Adrenal gland (tissue), 9 donors: ENCODE measurements at regions not wholly inside any gene's neighbourhood (a gene's known extent, or its start where the extent isn't known, plus 50 kb on each side); places are given as distances from the start of the nearest gene placed in this dataset.

Experiments
- DNase-seq, 7 donors: peaks; one replicate each; pipeline ENCODE4 v3.0.0-alpha.2; 2019 to 2020
- H3K27ac ChIP-seq, 5 donors: fragments of 200-600 bp; sonication (generic) in 4 of 5; 1 replicate in 3 of 5; 2 replicates in 2 of 5; pipeline versions ENCODE4 v1.5.1 to v1.8.0; 2016 to 2020; ENCODE audit warnings: mild to moderate bottlenecking in 1 of 5
- H3K27me3 ChIP-seq: fragments of 200-600 bp; 2 replicates; pipeline ENCODE4 v1.8.0; 2021
- H3K36me3 ChIP-seq, 2 donors: fragments of 200-600 bp; replicated peaks in 1 of 2; 1 replicate in 1 of 2; 2 replicates in 1 of 2; pipeline versions ENCODE4 v1.5.1 to v1.8.0; 2018 to 2022
- H3K4me1 ChIP-seq, 2 donors: fragments of 200-600 bp; replicated peaks in 1 of 2; 1 replicate in 1 of 2; 2 replicates in 1 of 2; pipeline versions ENCODE4 v1.5.1 to v1.8.0; 2018 to 2021
- H3K4me3 ChIP-seq, 4 donors: fragments of 200-600 bp; sonication (generic) in 3 of 4; one replicate each; pipeline ENCODE4 v1.5.1; 2016 to 2018
- H3K9me3 ChIP-seq, 3 donors: fragments of 200-600 bp; sonication (generic) in 1 of 3; replicated peaks in 1 of 3; 1 replicate in 2 of 3; 2 replicates in 1 of 3; pipeline versions ENCODE4 v1.5.1 to v1.8.0; 2016 to 2021
- CTCF ChIP-seq, 6 experiments: fragments of 450-650 bp in 4 of 6; fragments of 200-600 bp in 2 of 6; sonication (generic) in 1 of 6; IDR thresholded peaks; 1 replicate in 5 of 6; 2 replicates in 1 of 6; pipeline versions ENCODE4 v1.5.1 to v1.8.0; 2016 to 2021; ENCODE audit warnings: antibody characterized with exemption in 6 of 6, mild to moderate bottlenecking in 2 of 6, moderate library complexity in 1 of 6
- POLR2A ChIP-seq, 2 donors: fragments of 450-650 bp; IDR thresholded peaks; one replicate each; pipeline ENCODE4 v1.6.1; 2017; ENCODE audit warnings: antibody characterized with exemption in 2 of 2, mild to moderate bottlenecking in 2 of 2, moderate library complexity in 1 of 2
- WGBS, 4 donors: extraction: QIAGEN DNeasy Blood & Tissue Kit in 2 of 4; methylation state at CpG; one replicate each; pipeline versions ENCODE4 v1.1.5 to v1.1.7; 2013 to 2017; 5-methylcytosine and 5-hydroxymethylcytosine counted together
- intact Hi-C, 2 donors: fragments of 100-400 bp; cut with DNase I; formaldehyde crosslinking; loops; one replicate each; pipeline versions ENCODE4 v1.14.1 to v1.15.0; 2022 to 2023
- donor health status: healthy with polysubstance abuse.
- donor health status: Bipolar disorder and iron deficiency.
- donor health status: DM: yes; HTN: yes; CAD: no.
- donor health status: DM: no; HTN: no; CAD: no.
- donor health status: DM: no; HTN: no; CAD: no.

GRCh38 chr7:68963552-68963951 is 634.7 kb upstream of the AUTS2 start:
- 50 to 60% (median 54%) methylated on average over 4 of the region's 4 CpGs for WGBS, 4 donors
- H3K4me3 ChIP-seq = no peak overlapping the region
- no peaks in the 10 kb centered on the region for H3K9me3 ChIP-seq
- TF ChIP-seq POLR2A (IDR thresholded peaks at IDR 0.05) (no peak), CTCF (IDR thresholded peaks at IDR 0.05) (no peak)
- DNase-seq = no peak
- H3K27me3 ChIP-seq = no peaks in the 10 kb centered on the region
- H3K4me1 ChIP-seq = no peaks in the 10 kb centered on the region
- intact Hi-C loops = no loop called here
- H3K27ac ChIP-seq = no peak overlapping the region
- no peaks in the 10 kb centered on the region for H3K36me3 ChIP-seq

- H3K27me3 ChIP-seq = no peaks in the 10 kb centered on the region
- no peak for TF ChIP-seq CTCF (IDR thresholded peaks at IDR 0.05)
- no peak for TF ChIP-seq POLR2A (IDR thresholded peaks at IDR 0.05)
- intact Hi-C loops = no loop called here
Observed at GRCh38 chr7:68964060-68964459, 634.2 kb upstream of the AUTS2 start.

GRCh38 chr7:68965351-68965750 is 632.9 kb upstream of the AUTS2 start:
- H3K4me3 ChIP-seq = no peak overlapping the region
- H3K36me3 ChIP-seq = no peaks in the 10 kb centered on the region
- H3K4me1 ChIP-seq = no peaks in the 10 kb centered on the region
- no peak for TF ChIP-seq POLR2A (IDR thresholded peaks at IDR 0.05)
- TF ChIP-seq CTCF (IDR thresholded peaks at IDR 0.05) = no peak
- no peaks in the 10 kb centered on the region for H3K9me3 ChIP-seq
- no peak overlapping the region for H3K27ac ChIP-seq
- WGBS, 4 donors = 80 to 86% (median 83%) methylated on average over 3 of the region's 3 CpGs
- intact Hi-C loops = no loop called here
- H3K27me3 ChIP-seq = no peaks in the 10 kb centered on the region
- no peak for DNase-seq

More at GRCh38 chr7:68964060-68964459, 634.2 kb upstream of the AUTS2 start:
- Histone ChIP-seq H3K4me1 (no peaks in the 10 kb centered on the region), H3K36me3 (no peaks in the 10 kb centered on the region), H3K9me3 (no peaks in the 10 kb centered on the region), H3K4me3 (no peak overlapping the region), H3K27ac (no peak overlapping the region)
- DNase-seq = no peak

GRCh38 chr7:68967598-68967997 is 630.7 kb upstream of the AUTS2 start:
- DNase-seq = no peak
- intact Hi-C loops = no loop called here
- Histone ChIP-seq H3K4me3 (no peak overlapping the region), H3K9me3 (no peaks in the 10 kb centered on the region), H3K27ac (no peak overlapping the region), H3K27me3 (no peaks in the 10 kb centered on the region), H3K4me1 (no peaks in the 10 kb centered on the region), H3K36me3 (no peaks in the 10 kb centered on the region)
- TF ChIP-seq POLR2A (IDR thresholded peaks at IDR 0.05) (no peak), CTCF (IDR thresholded peaks at IDR 0.05) (no peak)
